ENCODE measurements at regions not wholly inside any gene's neighbourhood (a gene's known extent, or its start where the extent isn't known, plus 50 kb on each side); places are given as distances from the start of the nearest gene placed in this dataset.

DNA sequence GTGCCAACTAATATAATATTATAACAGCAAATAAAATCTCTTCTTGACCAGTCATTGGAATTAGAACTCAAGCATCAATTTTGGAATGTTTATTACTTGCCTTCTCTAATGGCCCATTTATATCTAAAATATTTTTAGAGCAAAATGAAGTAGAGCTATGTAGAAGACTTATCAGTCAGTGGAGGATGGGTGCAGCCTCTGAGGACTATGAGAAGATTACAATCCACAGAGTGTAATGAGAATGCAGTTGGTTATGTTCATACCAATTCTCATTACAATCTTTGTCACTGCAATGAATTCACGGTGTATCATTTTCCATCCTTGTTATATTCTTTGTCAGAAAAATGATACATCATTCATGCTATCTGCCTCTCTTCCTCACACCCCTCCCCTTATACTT, 878.1 kb downstream of the CENPC start:
- DNase-seq, result no peak

- no peak for DNase-seq
Measured at GRCh38 chr4:66662620-66663019, 882.7 kb downstream of the CENPC start.

- DNase-seq, result no peak
Measured at GRCh38 chr4:66658809-66659208, 886.5 kb downstream of the CENPC start.

DNA sequence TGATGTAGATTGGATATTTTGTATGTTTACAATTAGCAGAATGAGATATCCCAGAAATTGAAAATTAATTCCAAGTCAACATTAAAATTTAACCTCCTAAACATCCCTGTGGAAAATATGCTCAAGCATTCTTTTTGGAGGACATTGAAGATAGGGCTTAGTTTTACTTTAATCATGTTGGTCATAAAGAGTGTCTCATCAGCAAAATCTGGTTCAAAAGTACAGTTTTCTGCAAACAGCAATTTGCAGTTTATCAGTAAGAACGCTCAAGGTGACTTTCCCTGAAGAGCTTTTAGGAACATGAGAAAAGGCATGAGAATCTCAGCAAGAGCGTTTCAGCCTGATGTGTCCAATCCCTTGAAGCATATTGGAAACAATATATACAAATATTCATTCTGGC, 889.8 kb downstream of the CENPC start:
- no peak for DNase-seq

DNA sequence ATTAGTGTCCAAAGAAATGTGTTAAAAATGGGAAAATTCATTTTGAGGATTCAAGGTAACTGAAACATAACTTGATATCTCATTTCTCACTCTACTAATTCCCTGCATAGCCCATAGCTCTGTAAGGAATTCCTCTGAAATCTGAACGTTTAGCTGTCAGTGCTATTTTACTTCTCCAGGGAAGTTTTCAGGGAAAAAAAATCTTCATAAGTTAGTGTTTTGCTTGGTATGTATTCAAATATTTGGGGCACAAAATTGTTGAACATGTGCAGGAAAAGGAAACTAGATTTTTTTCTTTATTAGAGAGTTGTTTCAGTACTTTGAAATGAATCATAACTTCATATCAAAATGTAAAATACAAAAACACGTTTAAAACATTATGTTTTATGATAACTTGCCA, 891.4 kb downstream of the CENPC start:
- DNase-seq, result no peak

DNA sequence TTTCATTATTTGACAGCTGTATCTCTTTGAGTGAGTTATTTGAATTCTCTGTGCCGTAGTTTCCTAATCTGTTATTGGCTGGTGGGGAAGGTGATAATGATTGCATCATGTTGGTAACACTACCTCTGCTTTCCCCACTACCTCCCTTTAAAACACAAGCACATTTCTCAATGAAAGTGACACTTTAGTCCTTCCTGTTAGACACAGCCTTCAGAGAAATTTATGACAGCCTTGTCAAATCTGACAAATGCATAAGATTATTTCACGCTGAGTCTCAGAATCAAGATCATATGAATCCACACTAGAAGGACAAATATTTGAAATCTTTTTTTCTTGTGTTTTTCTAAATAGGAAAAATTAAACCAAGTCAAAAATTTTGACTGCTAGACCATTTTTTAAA, 896.1 kb downstream of the CENPC start:
- DNase-seq, result no peak

- no peak for DNase-seq
Measured at GRCh38 chr4:66647926-66648325, 897.4 kb downstream of the CENPC start.

DNA sequence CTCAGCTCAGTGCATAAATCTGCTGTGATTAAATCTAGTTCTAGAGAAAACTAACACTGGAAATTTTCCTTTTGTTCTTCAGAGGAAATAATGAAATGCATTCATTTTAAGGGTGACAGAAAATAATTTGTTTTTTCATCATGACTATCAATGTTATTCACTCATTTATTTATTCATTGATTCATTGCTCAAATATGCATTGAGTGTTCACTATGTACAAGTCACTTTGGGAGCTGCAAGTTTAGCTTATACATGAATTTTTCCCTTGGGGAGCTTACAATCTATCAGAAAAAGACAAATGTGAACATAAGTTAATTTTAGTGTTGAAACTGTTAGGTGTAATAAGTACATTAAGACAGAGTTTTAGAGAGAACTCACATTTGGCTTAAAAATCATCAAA, 897.8 kb downstream of the CENPC start:
- no peak for DNase-seq

DNA sequence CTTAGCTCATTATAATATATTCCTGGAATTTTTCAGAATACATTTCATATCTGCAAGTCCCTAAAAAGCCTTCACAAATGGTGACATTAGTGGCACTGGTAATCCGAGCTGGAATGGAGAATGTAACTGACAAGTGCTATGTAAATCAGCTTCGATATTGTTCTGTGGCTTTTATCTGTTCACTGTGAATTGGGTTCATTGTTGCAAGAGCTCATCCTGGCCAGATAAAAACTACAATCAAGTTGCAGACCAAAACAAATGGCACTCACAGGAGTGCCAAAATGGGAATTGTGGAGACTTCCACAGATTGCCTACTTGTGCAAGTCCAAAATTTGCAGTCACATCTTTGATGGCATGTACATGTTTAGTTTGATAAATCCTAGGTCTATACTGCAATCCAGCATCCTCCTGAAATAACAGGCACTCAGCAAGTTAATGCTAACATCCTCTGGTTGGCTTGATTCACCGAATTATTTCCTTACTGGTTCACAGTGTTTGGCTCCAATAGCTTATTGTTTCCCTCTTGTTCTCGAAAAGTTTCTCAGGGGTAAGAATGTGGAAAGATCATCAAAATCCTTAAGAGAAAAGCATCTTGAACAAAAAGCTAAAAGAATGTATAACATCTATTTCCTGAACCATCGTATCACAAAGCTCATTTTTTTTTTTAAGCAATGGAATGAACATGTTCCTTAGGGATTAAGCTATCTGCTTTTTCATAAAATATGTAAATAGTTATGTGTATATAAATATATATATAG, 904.9 kb downstream of the CENPC start:
- DNase-seq, result no peak

GRCh38 chr4:66639361-66639760, 905.9 kb downstream of the CENPC start:
- no peak for DNase-seq

- DNase-seq, result no peak
Measured at GRCh38 chr4:66636349-66636748, 909.0 kb downstream of the CENPC start.

DNA sequence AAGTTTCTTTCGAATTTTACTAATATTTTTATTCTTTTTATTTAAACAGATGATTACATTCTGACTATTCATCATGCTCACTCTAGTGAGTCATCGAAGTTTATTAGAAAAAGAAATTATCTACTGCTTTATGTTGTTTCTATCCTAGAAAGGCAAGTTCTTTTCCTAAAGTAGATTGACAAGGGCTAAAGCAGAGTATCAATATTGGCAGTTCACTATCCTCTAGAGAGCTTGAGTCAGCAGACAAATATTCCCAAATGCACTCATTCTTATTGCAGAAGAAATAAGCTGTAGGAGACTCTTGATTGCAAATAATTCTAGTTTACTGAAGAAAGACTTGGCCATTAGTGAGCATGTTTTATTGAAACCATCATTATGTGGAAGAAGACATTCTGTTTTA, 911.8 kb downstream of the CENPC start:
- no peak for DNase-seq

GRCh38 chr4:66629927-66630326, 915.4 kb downstream of the CENPC start:
- DNase-seq, result no peak

- DNase-seq, result no peak
Measured at GRCh38 chr4:66628146-66628545, 917.2 kb downstream of the CENPC start.

DNA sequence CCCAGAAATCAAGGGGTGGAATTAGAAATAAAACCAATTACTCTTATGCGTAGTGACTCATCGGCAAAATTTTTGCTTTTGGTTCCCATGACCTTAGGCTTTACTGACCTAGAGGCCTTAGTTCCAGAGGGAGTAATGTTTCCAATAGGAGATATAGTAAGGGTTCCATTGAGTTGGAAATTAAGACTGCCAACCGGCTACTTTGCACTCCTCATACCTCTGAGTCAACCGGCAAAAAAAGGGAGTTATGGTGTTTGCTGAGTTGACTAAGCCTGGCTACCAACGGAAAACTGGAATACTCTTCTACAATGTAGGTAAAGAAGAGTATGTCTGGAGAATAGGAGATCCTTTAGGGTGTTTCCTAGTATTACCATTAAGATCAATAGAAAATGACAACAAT, 919.8 kb downstream of the CENPC start:
- DNase-seq, result no peak

- DNase-seq, result no peak
Measured at GRCh38 chr4:66613591-66613990, 931.7 kb downstream of the CENPC start.

- DNase-seq, result no peak
Measured at GRCh38 chr4:66609014-66609413, 936.3 kb downstream of the CENPC start.

- DNase-seq, result no peak
Measured at GRCh38 chr4:66606908-66607307, 936.6 kb upstream of the EPHA5 start.

- no peak for DNase-seq
Measured at GRCh38 chr4:66606215-66606614, 935.9 kb upstream of the EPHA5 start.

DNA sequence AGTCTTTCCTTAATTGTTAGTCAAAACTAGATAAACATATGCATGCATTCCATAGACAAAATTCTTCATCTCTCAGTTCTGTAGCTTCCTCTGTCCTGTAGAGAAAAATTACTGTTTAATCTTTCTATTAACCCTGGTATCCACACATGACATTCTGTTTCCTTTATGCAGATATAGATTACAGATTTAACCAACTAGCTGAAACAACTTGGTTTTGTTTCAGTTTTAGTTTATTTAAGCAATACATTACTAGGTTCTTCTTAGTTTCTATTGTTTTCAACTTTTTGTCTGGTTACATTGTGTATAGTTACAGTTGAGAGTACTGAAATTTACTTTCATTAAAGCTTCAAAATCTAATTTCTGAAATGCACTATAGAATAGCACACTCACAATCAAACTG, 933.9 kb upstream of the EPHA5 start:
- DNase-seq, result no peak

DNA sequence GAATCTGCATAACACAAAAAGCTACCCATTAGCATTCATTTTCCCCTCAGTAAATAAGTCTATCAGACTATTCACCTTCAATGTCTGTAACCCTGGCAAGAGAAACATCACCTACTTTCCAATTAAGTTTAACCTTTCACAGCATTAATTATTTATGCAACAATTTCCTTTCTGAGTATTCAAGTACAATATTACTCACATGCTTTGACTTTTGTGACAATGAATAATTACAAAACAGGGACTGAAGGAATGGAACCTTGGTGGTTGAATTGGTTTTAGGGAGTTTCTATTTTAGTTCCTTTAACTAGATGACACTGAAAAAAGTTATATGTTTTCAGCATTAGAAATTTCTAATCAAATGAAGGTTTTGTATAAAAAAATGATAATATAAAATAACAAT, 932.3 kb upstream of the EPHA5 start:
- DNase-seq, result no peak

GRCh38 chr4:66591968-66592367, 921.7 kb upstream of the EPHA5 start:
- no peak for DNase-seq

DNA sequence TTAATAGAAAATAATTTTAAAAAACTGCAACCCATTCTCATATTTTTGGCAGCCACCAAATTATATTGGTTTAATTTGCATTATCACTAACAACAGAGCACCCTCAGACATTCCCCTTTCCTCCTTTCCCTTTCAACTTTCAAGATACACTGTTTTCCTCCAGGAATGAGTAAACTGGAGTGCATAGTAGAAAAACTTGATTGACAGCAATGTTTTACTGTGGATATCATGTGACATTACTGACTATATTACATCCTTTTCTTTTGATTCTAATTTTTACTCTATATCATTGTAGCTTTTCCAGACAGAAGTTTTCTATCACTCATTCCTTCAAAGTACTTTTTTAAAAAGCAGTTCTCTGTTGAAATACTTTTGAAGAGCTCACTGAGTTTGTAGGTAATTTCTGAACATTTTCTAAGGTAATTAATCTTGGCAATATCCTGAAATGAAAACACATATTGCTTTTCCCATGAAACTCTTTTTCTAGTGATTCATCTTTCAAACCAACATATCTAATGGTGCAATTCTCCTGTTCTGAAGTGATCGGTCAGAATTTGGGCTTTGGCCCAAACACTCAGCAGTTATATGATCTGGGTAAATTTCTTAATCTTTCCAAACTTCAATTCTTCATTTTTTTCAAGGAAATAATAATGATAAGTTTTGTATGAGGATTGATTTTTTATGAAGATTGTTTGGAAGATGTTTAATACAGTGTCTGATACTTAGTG, 920.4 kb upstream of the EPHA5 start:
- no peak for DNase-seq

DNA sequence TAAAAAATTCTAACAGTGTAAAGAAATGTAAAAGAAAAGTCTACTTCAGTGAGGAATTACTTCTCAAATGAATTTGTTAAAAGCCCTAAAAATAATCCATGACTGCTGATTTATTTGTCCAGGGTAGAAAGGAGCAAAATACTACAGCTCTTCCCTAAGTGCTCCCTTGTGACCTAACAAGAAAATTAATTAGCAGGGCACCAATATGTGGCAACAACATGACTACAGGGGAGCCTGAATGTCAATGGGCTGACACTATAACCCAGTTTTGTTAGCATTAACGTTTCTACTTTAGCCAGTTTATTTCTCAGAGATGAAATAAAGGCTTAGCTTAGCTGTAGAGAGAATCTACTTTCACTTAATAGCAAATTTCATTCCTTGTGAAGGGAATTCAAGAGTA, 918.9 kb upstream of the EPHA5 start:
- no peak for DNase-seq

DNA sequence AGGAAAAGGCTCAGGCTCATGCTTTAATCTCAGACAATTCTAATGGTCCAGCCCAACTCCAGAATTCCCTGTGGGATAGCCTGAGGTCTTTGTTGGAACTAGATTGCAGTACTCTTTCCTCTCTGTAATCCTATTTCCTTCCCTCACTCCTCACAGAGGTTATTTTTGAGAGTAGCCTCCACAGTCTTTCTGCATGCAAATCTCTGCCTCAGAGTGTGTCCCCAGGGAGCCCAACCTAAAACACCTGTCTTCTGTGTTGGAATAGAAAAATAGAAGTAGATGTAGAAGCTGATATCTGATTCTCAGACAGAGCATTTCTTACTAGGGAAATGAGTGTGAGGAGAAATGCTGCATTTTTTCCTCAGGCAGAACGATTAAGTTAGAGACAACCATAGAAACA, 915.5 kb upstream of the EPHA5 start:
- no peak for DNase-seq
